WTC11 (cell line): ENCODE measurements at regions not wholly inside any gene's neighbourhood (a gene's known extent, or its start where the extent isn't known, plus 50 kb on each side); places are given as distances from the start of the nearest gene placed in this dataset.

Experiments used
- CTCF ChIP-seq: fragments of 200-600 bp; IDR thresholded peaks from 2 replicates; pipeline ENCODE4 v1.8.0; 2022; ENCODE audit warnings: antibody characterized with exemption
- SP1 ChIP-seq: sonication (generic); formaldehyde crosslinking; conservative IDR thresholded peaks from 2 replicates; pipeline ENCODE4 v1.8.1; 2022; ENCODE audit warnings: missing genetic modification reagents
- TEAD4 ChIP-seq: sonication (generic); formaldehyde crosslinking; IDR thresholded peaks from 2 replicates; pipeline ENCODE4 v1.8.0; 2022; ENCODE audit warnings: mild to moderate bottlenecking, missing genetic modification reagents

- TF ChIP-seq CTCF: no peak
- TF ChIP-seq TEAD4 (CRISPR knock-in tag): no peak
- no peak for TF ChIP-seq SP1 (CRISPR knock-in tag)
Measured at GRCh38 chr20:23287354-23288190, 63.0 kb upstream of the NXT1 start.
